ENCODE measurements at regions not wholly inside any gene's neighbourhood (a gene's known extent, or its start where the extent isn't known, plus 50 kb on each side); places are given as distances from the start of the nearest gene placed in this dataset.
A peak's percentile ranks its signal among the peaks of the same experiment; 100 is the strongest.

GRCh38 chr14:66359500-66359899, 126.7 kb upstream of the CCDC196 start:
- peak; percentile 32 for DNase-seq

GRCh38 chr14:66360366-66360926, 125.7 kb upstream of the CCDC196 start:
- DNase-seq = no peak

- no peak for DNase-seq
Observed at GRCh38 chr14:66361013-66361412, 125.2 kb upstream of the CCDC196 start.

- DNase-seq = no peak
Observed at GRCh38 chr14:66365388-66365787, 120.8 kb upstream of the CCDC196 start.

GRCh38 chr14:66369157-66369697, 116.9 kb upstream of the CCDC196 start:
- no peak for DNase-seq

GRCh38 chr14:66371776-66372175, 114.4 kb upstream of the CCDC196 start:
- no peak for DNase-seq

- no peak for DNase-seq
Observed at GRCh38 chr14:66375046-66375964, 110.9 kb upstream of the CCDC196 start.

- no peak for DNase-seq
Observed at GRCh38 chr14:66377574-66377973, 108.6 kb upstream of the CCDC196 start.

- no peak for DNase-seq
Observed at GRCh38 chr14:66378712-66379505, 107.3 kb upstream of the CCDC196 start.

GRCh38 chr14:66380143-66380542, 106.0 kb upstream of the CCDC196 start:
- peak; percentile 55 for DNase-seq

- DNase-seq = no peak
Observed at GRCh38 chr14:66381755-66382154, 104.4 kb upstream of the CCDC196 start.

GRCh38 chr14:66383257-66383656, 102.9 kb upstream of the CCDC196 start:
- DNase-seq = no peak

GRCh38 chr14:66383771-66384170, 102.4 kb upstream of the CCDC196 start:
- DNase-seq = no peak

GRCh38 chr14:66388516-66388915, 97.7 kb upstream of the CCDC196 start:
- DNase-seq = no peak

GRCh38 chr14:66389481-66389880, 96.7 kb upstream of the CCDC196 start:
- no peak for DNase-seq

GRCh38 chr14:66395300-66395699, 90.9 kb upstream of the CCDC196 start:
- no peak for DNase-seq

GRCh38 chr14:66396164-66396563, 90.0 kb upstream of the CCDC196 start:
- DNase-seq = no peak

GRCh38 chr14:66398437-66398836, 87.7 kb upstream of the CCDC196 start:
- DNase-seq = no peak

GRCh38 chr14:66401449-66402095, 84.6 kb upstream of the CCDC196 start:
- no peak for DNase-seq

- DNase-seq = peak; percentile 16
Observed at GRCh38 chr14:66403183-66403582, 83.0 kb upstream of the CCDC196 start.

GRCh38 chr14:66404051-66404545, 82.1 kb upstream of the CCDC196 start:
- no peak for DNase-seq

- DNase-seq = no peak
Observed at GRCh38 chr14:66405158-66405557, 81.0 kb upstream of the CCDC196 start.
